ENCODE measurements at regions not wholly inside any gene's neighbourhood (a gene's known extent, or its start where the extent isn't known, plus 50 kb on each side); places are given as distances from the start of the nearest gene placed in this dataset.

GRCh38 chr14:22502551-22502950 is 86.5 kb downstream of the DAD1 start:
- no peak overlapping the region for H3K27ac ChIP-seq
- TF ChIP-seq CTCF (IDR thresholded peaks at IDR 0.05; ENCODE audit: low read depth, low read length) = no peak

DNA sequence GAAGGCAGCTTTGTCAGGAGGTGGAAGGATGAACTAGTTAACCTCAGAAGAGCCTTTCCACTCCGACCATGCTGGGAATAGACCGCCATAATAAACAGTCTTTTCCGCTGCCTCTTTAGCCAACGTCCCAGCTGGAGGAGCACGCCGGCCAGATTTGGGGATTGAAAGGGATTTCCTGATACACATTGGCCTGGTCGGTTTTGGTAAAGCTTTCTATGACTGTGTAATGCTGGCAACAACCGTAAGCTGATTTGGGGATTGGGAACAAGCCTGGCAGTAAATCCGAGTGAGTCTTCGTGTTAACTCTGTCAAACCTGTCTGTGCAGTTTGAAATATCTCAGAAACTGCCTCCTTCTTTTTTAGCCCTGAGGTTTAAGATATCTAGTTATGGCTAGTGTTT is 87.0 kb downstream of the DAD1 start:
- DNase-seq = peak; percentile 73
- no peaks in the 10 kb centered on the region for H3K27me3 ChIP-seq (ENCODE audit: insufficient read depth, low read depth, severe bottlenecking)
- no peak for TF ChIP-seq CTCF (IDR thresholded peaks at IDR 0.05; ENCODE audit: low read depth, low read length)
- H3K36me3 ChIP-seq = no peaks in the 10 kb centered on the region
- H3K27ac ChIP-seq = no peak overlapping the region
- H3K9me3 ChIP-seq (ENCODE audit: severe bottlenecking) = no peaks in the 10 kb centered on the region
- peak overlapping the region; percentile 1; the same call in 1 of the 2 replicates for H3K4me3 ChIP-seq (ENCODE audit: low read depth, low read length)

More at GRCh38 chr14:22502551-22502950, 86.5 kb downstream of the DAD1 start:
- DNase-seq = no peak
- no peaks in the 10 kb centered on the region for H3K36me3 ChIP-seq
- peak overlapping the region; percentile 1; the same call in 1 of the 2 replicates for H3K4me3 ChIP-seq (ENCODE audit: low read depth, low read length)
- no peaks in the 10 kb centered on the region for H3K9me3 ChIP-seq (ENCODE audit: severe bottlenecking)
- H3K27me3 ChIP-seq (ENCODE audit: insufficient read depth, low read depth, severe bottlenecking) = no peaks in the 10 kb centered on the region

DNA sequence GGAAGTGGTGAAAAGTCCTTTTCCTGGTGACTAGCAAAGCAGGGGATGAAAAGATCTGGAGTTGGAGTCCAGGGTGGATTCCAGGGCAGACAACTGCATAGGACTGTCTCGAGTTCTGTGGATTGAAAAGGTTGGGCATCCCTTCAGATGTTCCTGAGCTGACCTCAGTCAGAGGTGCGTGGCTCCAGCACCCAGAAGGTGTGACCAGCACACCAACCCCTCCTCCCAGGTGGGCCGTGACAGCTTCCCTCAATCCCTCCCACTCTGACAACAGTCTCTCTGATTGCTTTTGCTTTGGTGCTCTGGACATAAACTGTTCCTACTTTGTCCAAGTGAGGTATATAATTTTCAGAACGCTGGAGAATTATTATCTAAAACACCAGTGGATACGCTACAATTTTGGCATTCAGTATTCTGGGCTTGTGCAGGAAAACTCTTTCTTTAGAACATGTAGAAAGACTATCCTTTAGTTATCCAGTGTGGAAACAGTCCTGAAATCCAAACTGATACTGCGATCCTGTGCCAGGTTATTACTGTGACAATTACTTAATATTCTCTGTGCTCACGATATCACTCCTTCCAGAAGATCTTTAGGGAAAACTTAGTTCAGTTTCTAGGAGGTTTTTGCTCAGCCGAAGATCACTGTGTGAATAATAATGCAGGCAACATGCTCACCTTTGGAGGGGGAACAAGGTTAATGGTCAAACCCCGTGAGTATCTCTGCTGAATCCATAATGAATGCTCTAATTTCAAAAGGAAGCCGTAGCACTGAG is 87.9 kb downstream of the DAD1 start:
- Histone ChIP-seq H3K27ac (no peak overlapping the region), H3K4me3 (ENCODE audit: low read depth, low read length) (peak overlapping the region; percentile 1), H3K36me3 (no peaks in the 10 kb centered on the region), H3K9me3 (ENCODE audit: severe bottlenecking) (no peaks in the 10 kb centered on the region), H3K27me3 (ENCODE audit: insufficient read depth, low read depth, severe bottlenecking) (no peaks in the 10 kb centered on the region)
- DNase-seq = peak; percentile 29
- no peak for TF ChIP-seq CTCF (IDR thresholded peaks at IDR 0.05; ENCODE audit: low read depth, low read length)

DNA sequence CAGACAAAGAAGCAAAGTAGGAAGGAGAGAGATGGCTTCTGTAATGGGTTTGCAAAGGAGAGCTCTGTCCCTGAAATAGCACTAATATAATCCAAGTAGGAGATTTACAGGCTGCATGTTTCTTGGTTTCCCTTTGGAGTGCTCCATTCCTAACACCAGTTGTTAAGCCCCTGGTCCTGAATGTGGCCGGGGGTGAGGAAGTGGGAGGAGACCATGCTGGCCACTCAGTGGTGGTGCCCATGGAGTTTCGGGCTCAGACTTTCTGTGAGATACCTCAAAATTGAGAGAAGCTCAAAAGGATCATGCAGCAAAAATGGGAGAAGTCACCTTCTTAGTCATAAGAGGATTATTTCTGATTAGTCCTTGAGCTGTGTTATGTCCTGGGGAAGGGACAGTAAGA is 88.5 kb downstream of the DAD1 start:
- no peak overlapping the region for H3K27ac ChIP-seq
- no peaks in the 10 kb centered on the region for H3K36me3 ChIP-seq
- H3K9me3 ChIP-seq (ENCODE audit: severe bottlenecking) = no peaks in the 10 kb centered on the region
- H3K27me3 ChIP-seq (ENCODE audit: insufficient read depth, low read depth, severe bottlenecking) = no peaks in the 10 kb centered on the region
- TF ChIP-seq CTCF (IDR thresholded peaks at IDR 0.05; ENCODE audit: low read depth, low read length) = no peak
- no peak overlapping the region for H3K4me3 ChIP-seq (ENCODE audit: low read depth, low read length)
- DNase-seq = peak; percentile 24

DNA sequence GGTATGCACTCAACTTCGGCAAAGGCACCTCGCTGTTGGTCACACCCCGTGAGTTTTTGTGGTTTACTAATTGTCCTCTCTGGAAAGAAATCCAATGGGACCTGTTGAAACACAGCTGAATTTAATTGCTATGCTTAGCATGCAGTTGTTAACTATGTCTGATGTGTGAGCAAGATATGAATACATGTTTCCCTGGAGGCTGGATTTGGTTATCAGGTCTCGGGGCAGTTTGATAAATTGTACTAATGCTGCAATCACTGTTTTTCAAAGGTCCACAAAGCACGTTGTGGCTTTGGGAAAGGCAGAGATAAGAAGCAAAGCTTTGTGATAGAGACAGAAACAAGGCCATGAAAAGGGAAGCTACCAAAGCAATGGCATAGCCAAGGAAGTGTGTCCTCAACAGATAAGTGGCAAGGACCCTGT is 91.3 kb downstream of the DAD1 start:
- TF ChIP-seq CTCF (IDR thresholded peaks at IDR 0.05; ENCODE audit: low read depth, low read length) = no peak
- H3K36me3 ChIP-seq = no peaks in the 10 kb centered on the region
- H3K27ac ChIP-seq = no peak overlapping the region
- DNase-seq = no peak
- H3K27me3 ChIP-seq (ENCODE audit: insufficient read depth, low read depth, severe bottlenecking) = no peaks in the 10 kb centered on the region
- no peak overlapping the region for H3K4me3 ChIP-seq (ENCODE audit: low read depth, low read length)
- H3K9me3 ChIP-seq (ENCODE audit: severe bottlenecking) = no peaks in the 10 kb centered on the region

DNA sequence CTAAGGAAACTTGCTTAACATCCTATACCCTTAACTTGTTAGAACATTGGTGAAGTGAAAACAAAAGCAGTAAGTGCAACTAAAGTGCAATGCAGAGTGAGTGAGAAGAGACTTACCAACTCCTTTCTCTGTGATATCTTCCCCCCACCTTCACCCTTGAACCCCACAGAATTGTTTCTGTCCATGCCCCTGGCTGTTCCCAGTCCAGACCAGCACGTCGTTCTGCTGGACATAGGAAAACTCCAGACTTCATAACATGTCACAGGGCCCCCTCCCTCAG is 91.9 kb downstream of the DAD1 start:
- Histone ChIP-seq H3K27ac (no peak overlapping the region), H3K9me3 (ENCODE audit: severe bottlenecking) (no peaks in the 10 kb centered on the region), H3K27me3 (ENCODE audit: insufficient read depth, low read depth, severe bottlenecking) (no peaks in the 10 kb centered on the region), H3K36me3 (no peaks in the 10 kb centered on the region), H3K4me3 (ENCODE audit: low read depth, low read length) (no peak overlapping the region)
- TF ChIP-seq CTCF (IDR thresholded peaks at IDR 0.05; ENCODE audit: low read depth, low read length) = no peak
- DNase-seq = no peak
